GM08714 (cell line): ENCODE measurements at regions not wholly inside any gene's neighbourhood (a gene's known extent, or its start where the extent isn't known, plus 50 kb on each side); places are given as distances from the start of the nearest gene placed in this dataset.
"Not testable (repeated sequence)": the region's sequence is repeated elsewhere in the genome, so short reads cannot be mapped to it uniquely, and the experiment has no call there.

Experiments
- H3K4me3 ChIP-seq: fragments of 200-500 bp; sonication (Bioruptor generic); 2 replicates; pipeline ENCODE4 v1.5.1; 2014; ENCODE audit warnings: mild to moderate bottlenecking, low read length, inconsistent platforms
- ZNF274 ChIP-seq: IDR thresholded peaks from 2 replicates; pipeline ENCODE4 v1.6.1; 2012; ENCODE audit warnings: mild to moderate bottlenecking, low read depth, low read length

- no peak for TF ChIP-seq ZNF274
Measured at GRCh38 chr14:83047059-83047830, 1513.6 kb upstream of the SEL1L start.

GRCh38 chr14:83053022-83053710, 1519.5 kb upstream of the SEL1L start:
- H3K4me3 ChIP-seq = no peak overlapping the region
- TF ChIP-seq ZNF274 = no peak

More at GRCh38 chr14:83047059-83047830, 1513.6 kb upstream of the SEL1L start:
- H3K4me3 ChIP-seq = no peak overlapping the region

- no peak for TF ChIP-seq ZNF274
- H3K4me3 ChIP-seq = no peak overlapping the region
Measured at GRCh38 chr14:83058068-83058467, 1524.4 kb upstream of the SEL1L start.

DNA sequence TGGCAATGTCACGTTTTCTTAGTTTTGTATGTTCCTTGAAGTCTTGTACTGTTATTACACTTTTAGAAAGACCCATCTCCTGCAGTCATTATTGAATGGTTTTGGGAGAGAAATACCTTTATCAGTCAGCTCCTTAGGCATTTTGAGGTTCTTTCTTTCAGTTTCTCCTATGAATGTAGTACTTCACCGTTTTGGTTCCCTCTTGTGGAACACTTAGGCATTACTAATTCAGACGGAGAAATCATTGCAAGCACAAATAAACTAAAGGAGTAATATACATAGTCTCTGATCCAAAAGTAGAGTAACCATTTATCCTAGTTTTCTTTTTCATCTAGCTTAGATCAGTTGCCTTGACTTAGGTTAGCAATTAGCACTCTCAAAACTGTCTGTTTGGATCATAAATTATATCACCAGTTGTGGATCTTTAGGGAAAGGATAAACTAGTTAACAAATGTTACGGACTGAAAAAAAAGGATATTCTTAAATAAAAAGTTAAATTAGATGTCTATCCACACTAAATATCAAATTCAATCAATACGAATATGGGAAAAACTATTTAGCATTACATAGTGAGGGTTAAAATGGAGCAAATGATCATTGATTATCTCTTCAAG, 1538.3 kb upstream of the SEL1L start:
- H3K4me3 ChIP-seq = no peak overlapping the region
- TF ChIP-seq ZNF274 = no peak

- no peak for TF ChIP-seq ZNF274
- H3K4me3 ChIP-seq = no peak overlapping the region
Measured at GRCh38 chr14:83085136-83085535, 1551.5 kb upstream of the SEL1L start.

DNA sequence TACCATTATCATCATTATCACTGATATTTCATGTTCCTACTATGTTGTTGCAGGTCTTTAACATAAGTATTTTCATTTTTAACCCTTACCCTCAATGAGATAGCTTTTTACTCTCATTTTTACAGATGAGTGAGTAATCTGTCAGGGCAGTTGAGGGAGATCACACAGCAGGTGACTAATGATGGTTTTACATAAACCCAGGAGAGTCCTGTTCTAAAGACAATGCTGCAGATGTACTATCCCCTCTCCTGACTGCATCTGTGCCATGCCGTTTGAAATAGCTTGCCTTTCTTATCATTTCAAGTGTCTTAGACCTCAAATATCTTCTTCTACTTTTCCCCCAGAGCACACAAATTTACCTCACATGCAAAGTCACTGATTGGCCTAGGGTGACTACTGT, 1552.1 kb upstream of the SEL1L start:
- TF ChIP-seq ZNF274 = no peak

GRCh38 chr14:83091991-83092956, 1558.6 kb upstream of the SEL1L start:
- not testable (repeated sequence) for H3K4me3 ChIP-seq

More for the DNA sequence above, 1552.1 kb upstream of the SEL1L start:
- H3K4me3 ChIP-seq = no peak overlapping the region

GRCh38 chr14:83096092-83096491, 1562.4 kb upstream of the SEL1L start:
- no peak overlapping the region for H3K4me3 ChIP-seq
- no peak for TF ChIP-seq ZNF274

DNA sequence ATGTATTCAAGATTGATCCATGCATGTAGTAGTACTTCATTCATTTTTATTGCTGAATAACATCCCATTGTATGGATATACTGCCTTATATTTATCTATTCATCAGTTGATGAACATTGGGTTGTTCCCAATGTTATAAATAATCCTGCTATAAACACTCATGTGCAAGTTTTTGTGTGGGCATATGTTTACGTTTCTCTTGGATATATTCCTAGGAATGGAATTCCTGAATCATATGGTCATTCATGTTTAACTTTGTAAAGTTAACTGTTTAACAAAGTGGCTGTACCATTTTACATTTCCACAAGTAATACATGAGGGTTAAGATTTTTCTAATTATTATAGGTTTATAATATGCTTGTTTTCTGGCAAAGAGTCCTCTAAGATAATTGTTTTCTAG, 1568.2 kb upstream of the SEL1L start:
- no peak overlapping the region for H3K4me3 ChIP-seq
- TF ChIP-seq ZNF274 = no peak

- H3K4me3 ChIP-seq = no peak overlapping the region
- no peak for TF ChIP-seq ZNF274
Measured at GRCh38 chr14:83118029-83118428, 1584.4 kb upstream of the SEL1L start.

DNA sequence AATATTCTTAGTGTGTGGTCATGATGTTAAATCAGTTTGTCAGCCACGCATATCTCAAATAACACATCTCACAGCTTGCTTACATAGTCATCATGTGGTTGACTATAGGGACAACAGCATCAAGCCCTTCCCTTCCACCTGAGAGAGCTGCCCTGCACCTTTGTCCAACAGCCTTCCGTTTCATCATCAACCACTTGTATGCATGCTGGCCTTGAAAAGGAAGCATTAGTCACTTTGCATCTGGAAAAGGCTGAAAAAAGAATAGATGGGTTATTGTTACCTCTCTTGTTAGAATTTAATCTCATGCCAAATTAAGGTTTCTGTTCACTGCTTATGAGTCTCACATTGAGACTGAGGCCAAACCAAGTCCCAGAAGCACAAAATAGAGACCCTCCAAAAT, 1586.5 kb upstream of the SEL1L start:
- TF ChIP-seq ZNF274 = no peak
- H3K4me3 ChIP-seq = no peak overlapping the region

DNA sequence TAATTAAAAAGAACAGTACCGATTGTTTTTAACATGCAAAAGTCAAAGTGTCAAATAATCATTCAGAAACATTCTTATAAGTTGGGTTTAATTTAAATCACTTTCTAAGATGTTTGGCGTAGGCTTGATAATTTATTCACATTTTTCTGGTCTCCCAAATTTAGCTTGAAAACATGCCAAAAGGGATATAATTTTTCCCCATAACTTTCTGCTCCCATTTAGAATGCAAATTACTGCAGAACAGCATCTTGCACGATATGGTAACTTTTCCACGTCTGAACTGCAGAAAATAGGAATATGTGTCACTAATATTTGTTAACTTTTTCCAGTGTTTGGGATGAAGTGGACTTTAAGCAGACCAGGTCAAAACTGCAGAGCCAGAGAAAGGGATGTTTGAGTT, 1592.4 kb upstream of the SEL1L start:
- no peak overlapping the region for H3K4me3 ChIP-seq
- no peak for TF ChIP-seq ZNF274

DNA sequence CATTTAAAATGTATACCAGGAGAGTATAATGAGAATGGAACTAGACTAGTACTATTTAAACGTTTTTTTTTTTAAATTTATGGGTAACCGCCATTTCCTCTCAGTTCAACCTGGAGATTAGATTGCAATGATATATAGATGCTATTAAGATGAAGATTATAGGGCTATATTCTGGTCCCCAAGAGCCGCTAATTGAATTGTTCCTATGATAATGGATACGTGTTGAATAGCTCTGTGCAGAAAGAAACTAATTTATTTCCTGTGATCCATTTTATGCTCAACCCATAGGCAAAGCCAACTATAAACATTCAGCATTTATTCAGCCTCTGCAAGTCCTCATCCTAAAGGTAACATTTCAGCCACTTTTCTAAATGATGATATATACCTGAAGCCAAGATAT, 1595.1 kb upstream of the SEL1L start:
- TF ChIP-seq ZNF274 = no peak
- no peak overlapping the region for H3K4me3 ChIP-seq

DNA sequence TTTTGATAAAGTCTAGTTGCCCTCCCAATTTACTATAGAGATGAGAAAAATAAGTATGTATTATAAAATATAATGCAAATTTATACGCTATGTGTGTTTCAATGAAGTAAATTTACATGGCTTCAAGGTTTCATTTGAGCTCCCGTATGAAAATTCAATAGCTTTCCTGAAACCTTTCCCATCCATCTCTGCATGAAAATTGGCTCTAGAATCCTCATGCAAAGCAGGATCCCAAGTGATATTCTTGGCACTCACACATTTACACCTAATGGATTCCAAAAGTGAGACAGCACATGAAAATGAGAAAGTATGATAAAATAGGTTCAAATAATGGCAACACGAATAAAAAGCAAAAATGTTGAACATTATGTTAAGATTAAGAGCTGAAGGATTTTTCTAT, 1595.8 kb upstream of the SEL1L start:
- TF ChIP-seq ZNF274 = no peak

More for the DNA sequence above, 1595.8 kb upstream of the SEL1L start:
- H3K4me3 ChIP-seq = no peak overlapping the region
